Prostate gland (tissue), 2 donors: ENCODE measurements at regions not wholly inside any gene's neighbourhood (a gene's known extent, or its start where the extent isn't known, plus 50 kb on each side); places are given as distances from the start of the nearest gene placed in this dataset.

Experiments used
- POLR2A ChIP-seq: fragments of 450-650 bp; IDR thresholded peaks from one replicate; pipeline ENCODE4 v1.6.1; 2016; ENCODE audit warnings: antibody characterized with exemption, mild to moderate bottlenecking
- TF ChIP-seq, protein P1 (sequence below), 4 experiments: fragments of 200-600 bp in 2 of 4; fragments of 450-650 bp in 2 of 4; sonication (generic) in 2 of 4; IDR thresholded peaks; 1 replicate in 3 of 4; 2 replicates in 1 of 4; pipeline ENCODE4 v1.5.1; 2016 to 2019; ENCODE audit warnings: antibody characterized with exemption in 4 of 4, mild to moderate bottlenecking in 2 of 4, moderate library complexity in 2 of 4

DNA sequence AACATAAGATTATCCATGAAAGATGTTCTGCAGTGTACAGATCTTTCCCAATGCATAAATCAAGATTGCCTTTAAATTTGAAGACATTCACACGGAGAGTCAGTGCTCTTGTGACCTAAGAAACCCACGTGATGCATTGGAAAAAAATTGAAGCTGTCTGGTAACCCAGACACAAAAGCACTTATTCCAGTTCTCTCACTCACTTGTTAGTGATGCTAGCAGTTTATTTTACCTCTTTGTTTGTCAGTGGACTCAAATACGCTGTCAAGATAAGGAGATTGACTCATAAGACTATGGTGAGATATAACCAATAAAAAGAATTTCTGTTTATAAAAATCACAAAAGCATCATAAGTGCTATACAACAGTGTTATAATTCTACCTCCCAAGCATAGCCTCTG lies 245.8 kb upstream of the SMIM31 start:
- no peak for TF ChIP-seq POLR2A
- TF ChIP-seq, protein P1, sequence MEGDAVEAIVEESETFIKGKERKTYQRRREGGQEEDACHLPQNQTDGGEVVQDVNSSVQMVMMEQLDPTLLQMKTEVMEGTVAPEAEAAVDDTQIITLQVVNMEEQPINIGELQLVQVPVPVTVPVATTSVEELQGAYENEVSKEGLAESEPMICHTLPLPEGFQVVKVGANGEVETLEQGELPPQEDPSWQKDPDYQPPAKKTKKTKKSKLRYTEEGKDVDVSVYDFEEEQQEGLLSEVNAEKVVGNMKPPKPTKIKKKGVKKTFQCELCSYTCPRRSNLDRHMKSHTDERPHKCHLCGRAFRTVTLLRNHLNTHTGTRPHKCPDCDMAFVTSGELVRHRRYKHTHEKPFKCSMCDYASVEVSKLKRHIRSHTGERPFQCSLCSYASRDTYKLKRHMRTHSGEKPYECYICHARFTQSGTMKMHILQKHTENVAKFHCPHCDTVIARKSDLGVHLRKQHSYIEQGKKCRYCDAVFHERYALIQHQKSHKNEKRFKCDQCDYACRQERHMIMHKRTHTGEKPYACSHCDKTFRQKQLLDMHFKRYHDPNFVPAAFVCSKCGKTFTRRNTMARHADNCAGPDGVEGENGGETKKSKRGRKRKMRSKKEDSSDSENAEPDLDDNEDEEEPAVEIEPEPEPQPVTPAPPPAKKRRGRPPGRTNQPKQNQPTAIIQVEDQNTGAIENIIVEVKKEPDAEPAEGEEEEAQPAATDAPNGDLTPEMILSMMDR (IDR thresholded peaks at IDR 0.05) = no peak
